Erythroblast (primary cell): ENCODE measurements at regions not wholly inside any gene's neighbourhood (a gene's known extent, or its start where the extent isn't known, plus 50 kb on each side); places are given as distances from the start of the nearest gene placed in this dataset.

Experiments
- GATA1 ChIP-seq: IDR thresholded peaks from 2 replicates; pipeline ENCODE4 v1.6.1; 2011; ENCODE audit warnings: low read depth, mild to moderate bottlenecking, control low read depth, low read length, moderate library complexity
- POLR2A ChIP-seq: IDR thresholded peaks from 2 replicates; pipeline ENCODE4 v1.6.1; 2011; ENCODE audit warnings: mild to moderate bottlenecking, low read length

DNA sequence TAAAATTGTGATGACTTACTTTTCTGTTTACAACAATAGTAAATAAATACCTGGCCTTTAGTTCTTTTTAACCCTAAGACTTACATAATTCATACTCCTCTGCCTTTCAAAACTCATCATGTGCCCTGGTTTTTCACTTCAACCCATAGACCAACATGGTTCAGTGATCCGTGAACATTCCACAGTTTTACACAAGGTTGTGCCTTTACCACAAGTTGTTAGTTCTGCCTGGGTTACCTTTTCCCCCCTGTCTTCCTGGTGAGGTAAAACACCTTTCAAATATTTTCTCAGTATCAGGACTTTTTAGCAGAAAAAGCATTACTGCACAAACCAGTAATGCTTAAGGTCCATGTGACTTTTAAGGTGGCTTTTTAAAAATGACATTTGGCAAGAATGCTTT, 1466.4 kb downstream of the PLA2G4A start:
- no peak for TF ChIP-seq POLR2A
- TF ChIP-seq GATA1 = no peak
